ENCODE measurements at regions not wholly inside any gene's neighbourhood (a gene's known extent, or its start where the extent isn't known, plus 50 kb on each side); places are given as distances from the start of the nearest gene placed in this dataset.

DNA sequence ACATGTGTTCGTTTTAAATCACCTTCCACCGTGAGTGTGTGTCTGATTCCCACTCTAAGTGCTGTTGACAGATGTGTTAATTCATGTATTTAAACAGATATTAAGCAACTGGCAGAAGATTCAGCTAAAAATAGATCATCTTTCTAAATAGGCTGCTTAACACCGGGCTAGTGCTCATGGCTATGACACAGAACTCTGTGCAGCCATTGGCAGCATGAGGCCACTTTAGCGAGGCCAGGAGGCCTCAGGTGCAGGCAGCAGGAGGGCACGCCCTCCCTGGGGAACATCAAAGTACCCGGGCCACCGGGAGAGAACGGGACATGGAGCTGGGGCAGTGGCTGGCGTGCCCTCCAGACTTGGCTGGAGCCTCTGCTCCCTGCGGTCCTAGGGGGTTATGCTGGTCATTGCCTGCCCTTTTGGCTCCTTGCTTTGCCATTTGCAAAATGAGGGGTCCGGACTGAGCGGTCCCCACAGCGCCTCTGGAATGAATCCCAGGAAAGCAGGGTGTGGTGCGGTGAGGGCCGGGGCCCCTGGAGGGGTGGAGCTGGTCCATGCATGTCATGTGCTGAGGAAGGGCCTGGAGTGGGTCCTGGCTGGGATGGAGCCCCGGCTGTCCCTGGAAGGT lies 62.8 kb upstream of the HDAC4 start:
- no peak overlapping the region for H3K27ac ChIP-seq (ENCODE audit: extremely low read depth, low read depth, low read length)
- CTCF ChIA-PET = no interaction called here
- H3K36me3 ChIP-seq (ENCODE audit: control insufficient read depth in 2 of 2, insufficient read depth in 1 of 2, low read length in 2 of 2) = no peaks in the 10 kb centered on the region
- POLR2A ChIA-PET = no interaction called here
- H3K9me3 ChIP-seq (ENCODE audit: control insufficient read depth, insufficient read depth, low read depth, low read length) = no peaks in the 10 kb centered on the region
- TF ChIP-seq, protein P1, sequence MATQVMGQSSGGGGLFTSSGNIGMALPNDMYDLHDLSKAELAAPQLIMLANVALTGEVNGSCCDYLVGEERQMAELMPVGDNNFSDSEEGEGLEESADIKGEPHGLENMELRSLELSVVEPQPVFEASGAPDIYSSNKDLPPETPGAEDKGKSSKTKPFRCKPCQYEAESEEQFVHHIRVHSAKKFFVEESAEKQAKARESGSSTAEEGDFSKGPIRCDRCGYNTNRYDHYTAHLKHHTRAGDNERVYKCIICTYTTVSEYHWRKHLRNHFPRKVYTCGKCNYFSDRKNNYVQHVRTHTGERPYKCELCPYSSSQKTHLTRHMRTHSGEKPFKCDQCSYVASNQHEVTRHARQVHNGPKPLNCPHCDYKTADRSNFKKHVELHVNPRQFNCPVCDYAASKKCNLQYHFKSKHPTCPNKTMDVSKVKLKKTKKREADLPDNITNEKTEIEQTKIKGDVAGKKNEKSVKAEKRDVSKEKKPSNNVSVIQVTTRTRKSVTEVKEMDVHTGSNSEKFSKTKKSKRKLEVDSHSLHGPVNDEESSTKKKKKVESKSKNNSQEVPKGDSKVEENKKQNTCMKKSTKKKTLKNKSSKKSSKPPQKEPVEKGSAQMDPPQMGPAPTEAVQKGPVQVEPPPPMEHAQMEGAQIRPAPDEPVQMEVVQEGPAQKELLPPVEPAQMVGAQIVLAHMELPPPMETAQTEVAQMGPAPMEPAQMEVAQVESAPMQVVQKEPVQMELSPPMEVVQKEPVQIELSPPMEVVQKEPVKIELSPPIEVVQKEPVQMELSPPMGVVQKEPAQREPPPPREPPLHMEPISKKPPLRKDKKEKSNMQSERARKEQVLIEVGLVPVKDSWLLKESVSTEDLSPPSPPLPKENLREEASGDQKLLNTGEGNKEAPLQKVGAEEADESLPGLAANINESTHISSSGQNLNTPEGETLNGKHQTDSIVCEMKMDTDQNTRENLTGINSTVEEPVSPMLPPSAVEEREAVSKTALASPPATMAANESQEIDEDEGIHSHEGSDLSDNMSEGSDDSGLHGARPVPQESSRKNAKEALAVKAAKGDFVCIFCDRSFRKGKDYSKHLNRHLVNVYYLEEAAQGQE (tag by site-specific recombination; IDR thresholded peaks at IDR 0.05) = no peak
- peak; percentile 70 for TF ChIP-seq ZIC2 (tag by site-specific recombination; IDR thresholded peaks at IDR 0.05)
- H3K4me1 ChIP-seq (ENCODE audit: control insufficient read depth, insufficient read depth, low read length) = no peaks in the 10 kb centered on the region
- H3K4me3 ChIP-seq (ENCODE audit: low read depth, low read length) = no peak overlapping the region

- CTCF ChIA-PET = no interaction called here
- H3K9me3 ChIP-seq (ENCODE audit: control insufficient read depth, insufficient read depth, low read depth, low read length) = no peaks in the 10 kb centered on the region
- no peak overlapping the region for H3K27ac ChIP-seq (ENCODE audit: extremely low read depth, low read depth, low read length)
- POLR2A ChIA-PET = no interaction called here
- H3K4me3 ChIP-seq (ENCODE audit: low read depth, low read length) = no peak overlapping the region
- H3K36me3 ChIP-seq (ENCODE audit: control insufficient read depth in 2 of 2, insufficient read depth in 1 of 2, low read length in 2 of 2) = no peaks in the 10 kb centered on the region
- no peaks in the 10 kb centered on the region for H3K4me1 ChIP-seq (ENCODE audit: control insufficient read depth, insufficient read depth, low read length)
- TF ChIP-seq ZNF629 (tag by site-specific recombination; IDR thresholded peaks at IDR 0.05) (no peak), ZFHX2 (tag by site-specific recombination; conservative IDR thresholded peaks at IDR 0.05) (no peak), KLF9 (tag by site-specific recombination; IDR thresholded peaks at IDR 0.05; ENCODE audit: low read depth) (no peak), KLF8 (tag by site-specific recombination; IDR thresholded peaks at IDR 0.05) (no peak), ZNF426 (tag by site-specific recombination; IDR thresholded peaks at IDR 0.05) (no peak), ZNF19 (tag by site-specific recombination; IDR thresholded peaks at IDR 0.05; ENCODE audit: low read depth) (no peak), OVOL3 (tag by site-specific recombination; IDR thresholded peaks at IDR 0.05) (no peak), ZNF510 (tag by site-specific recombination; IDR thresholded peaks at IDR 0.05; ENCODE audit: insufficient replicate concordance) (no peak), MZF1 (tag by site-specific recombination; IDR thresholded peaks at IDR 0.05; ENCODE audit: borderline replicate concordance) (no peak), ZNF692 (tag by site-specific recombination; IDR thresholded peaks at IDR 0.05) (no peak), ZNF121 (tag by site-specific recombination; IDR thresholded peaks at IDR 0.05) (no peak), ZNF26 (tag by site-specific recombination; IDR thresholded peaks at IDR 0.05) (no peak), ZNF658 (tag by site-specific recombination; IDR thresholded peaks at IDR 0.05) (no peak), ZNF530 (tag by site-specific recombination; IDR thresholded peaks at IDR 0.05; ENCODE audit: low read depth) (no peak), ZNF366 (tag by site-specific recombination; conservative IDR thresholded peaks at IDR 0.05) (no peak)
- TF ChIP-seq, protein P2, sequence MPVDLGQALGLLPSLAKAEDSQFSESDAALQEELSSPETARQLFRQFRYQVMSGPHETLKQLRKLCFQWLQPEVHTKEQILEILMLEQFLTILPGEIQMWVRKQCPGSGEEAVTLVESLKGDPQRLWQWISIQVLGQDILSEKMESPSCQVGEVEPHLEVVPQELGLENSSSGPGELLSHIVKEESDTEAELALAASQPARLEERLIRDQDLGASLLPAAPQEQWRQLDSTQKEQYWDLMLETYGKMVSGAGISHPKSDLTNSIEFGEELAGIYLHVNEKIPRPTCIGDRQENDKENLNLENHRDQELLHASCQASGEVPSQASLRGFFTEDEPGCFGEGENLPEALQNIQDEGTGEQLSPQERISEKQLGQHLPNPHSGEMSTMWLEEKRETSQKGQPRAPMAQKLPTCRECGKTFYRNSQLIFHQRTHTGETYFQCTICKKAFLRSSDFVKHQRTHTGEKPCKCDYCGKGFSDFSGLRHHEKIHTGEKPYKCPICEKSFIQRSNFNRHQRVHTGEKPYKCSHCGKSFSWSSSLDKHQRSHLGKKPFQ (tag by site-specific recombination; IDR thresholded peaks at IDR 0.05) = no peak
Observed at GRCh38 chr2:239462671-239463506, 62.1 kb upstream of the HDAC4 start.

All from HEK293 (cell line).